C4-2B (cell line): ENCODE measurements at regions not wholly inside any gene's neighbourhood (a gene's known extent, or its start where the extent isn't known, plus 50 kb on each side); places are given as distances from the start of the nearest gene placed in this dataset.

Source experiments
- CTCF ChIP-seq: fragments of 450-650 bp; conservative IDR thresholded peaks from 2 replicates; pipeline ENCODE4 v1.5.1; 2017; ENCODE audit warnings: mild to moderate bottlenecking
- ZFX ChIP-seq: fragments of 450-650 bp; IDR thresholded peaks from 2 replicates; pipeline ENCODE4 v1.6.1; 2017

- TF ChIP-seq CTCF (no peak), ZFX (no peak)
Measured at GRCh38 chr12:75955251-75955650, 76.3 kb downstream of the PHLDA1 start.
